SU-DHL-6 (cell line): ENCODE measurements at regions not wholly inside any gene's neighbourhood (a gene's known extent, or its start where the extent isn't known, plus 50 kb on each side); places are given as distances from the start of the nearest gene placed in this dataset.

Experiments used
- H2AFZ ChIP-seq: fragments of 200-600 bp; sonication (generic); 2 replicates; pipeline ENCODE4 v1.6.1; 2014; ENCODE audit warnings: low read depth, mild to moderate bottlenecking, moderate library complexity, mixed read lengths, antibody characterized with exemption, low read length; ENCODE audit not compliant: severe bottlenecking
- H3F3A ChIP-seq: fragments of 200-600 bp; shearing (Covaris generic); 2 replicates; pipeline ENCODE4 v1.6.0; 2016; ENCODE audit warnings: antibody characterized with exemption, mild to moderate bottlenecking; ENCODE audit not compliant: insufficient read depth
- H3K27ac ChIP-seq: fragments of 200-600 bp; sonication (generic); 2 replicates; pipeline ENCODE4 v1.5.1; 2016; ENCODE audit warnings: low read depth, mild to moderate bottlenecking, low read length, moderate library complexity, mixed read lengths
- H3K27me3 ChIP-seq: fragments of 200-600 bp; sonication (generic), shearing (Covaris generic); 2 replicates; pipeline ENCODE4 v1.6.0; 2014; ENCODE audit warnings: mild to moderate bottlenecking, low read length
- H3K36me3 ChIP-seq: fragments of 200-600 bp; sonication (generic); 2 replicates; pipeline ENCODE4 v1.6.1; 2014; ENCODE audit warnings: mild to moderate bottlenecking, low read length, mixed read lengths
- H3K4me2 ChIP-seq: fragments of 300-600, 200-600 bp; shearing (Covaris generic), sonication (generic); 2 replicates; pipeline ENCODE4 v1.6.0; 2014; ENCODE audit warnings: low read length, low read depth, mild to moderate bottlenecking; ENCODE audit not compliant: poor library complexity, severe bottlenecking
- H3K4me3 ChIP-seq: fragments of 200-600 bp; sonication (generic); 2 replicates; pipeline ENCODE4 v1.5.1; 2014; ENCODE audit warnings: antibody characterized with exemption, low read length, mild to moderate bottlenecking, mixed read lengths; ENCODE audit not compliant: insufficient read depth, poor library complexity, severe bottlenecking
- H3K79me2 ChIP-seq: fragments of 200-600 bp; sonication (generic); 2 replicates; pipeline ENCODE4 v1.6.1; 2014; ENCODE audit warnings: mild to moderate bottlenecking, low read length, moderate library complexity; ENCODE audit not compliant: insufficient read depth
- H3K9ac ChIP-seq: fragments of 200-600 bp; sonication (generic); 2 replicates; pipeline ENCODE4 v1.7.0; 2014; ENCODE audit warnings: mild to moderate bottlenecking, low read length
- H3K9me2 ChIP-seq: fragments of 200-600 bp; sonication (generic); replicated peaks from 2 replicates; pipeline ENCODE4 v1.6.1; 2014; ENCODE audit warnings: low read length; ENCODE audit not compliant: insufficient read depth
- H3K9me3 ChIP-seq: fragments of 200-600 bp; sonication (generic); 2 replicates; pipeline ENCODE4 v1.6.1; 2014; ENCODE audit warnings: low read length, mixed read lengths; ENCODE audit not compliant: insufficient read depth
- H4K20me1 ChIP-seq: fragments of 200-600 bp; sonication (generic); 2 replicates; pipeline ENCODE4 v1.6.1; 2014; ENCODE audit warnings: low read depth, mild to moderate bottlenecking, antibody characterized with exemption, low read length, moderate library complexity, mixed read lengths
- CTCF ChIP-seq: fragments of 200-600 bp; sonication (generic); IDR thresholded peaks from one replicate; pipeline ENCODE4 v1.5.1; 2017; ENCODE audit warnings: antibody characterized with exemption, mild to moderate bottlenecking, low read length, moderate library complexity; ENCODE audit not compliant: insufficient read depth, poor library complexity, severe bottlenecking
- EZH2phosphoT487 ChIP-seq: fragments of 200-600 bp; sonication (generic), shearing (Covaris generic); conservative IDR thresholded peaks from 2 replicates; pipeline ENCODE4 v1.6.1; 2018; ENCODE audit warnings: mild to moderate bottlenecking, antibody characterized with exemption, low read length, moderate library complexity, mixed read lengths

DNA sequence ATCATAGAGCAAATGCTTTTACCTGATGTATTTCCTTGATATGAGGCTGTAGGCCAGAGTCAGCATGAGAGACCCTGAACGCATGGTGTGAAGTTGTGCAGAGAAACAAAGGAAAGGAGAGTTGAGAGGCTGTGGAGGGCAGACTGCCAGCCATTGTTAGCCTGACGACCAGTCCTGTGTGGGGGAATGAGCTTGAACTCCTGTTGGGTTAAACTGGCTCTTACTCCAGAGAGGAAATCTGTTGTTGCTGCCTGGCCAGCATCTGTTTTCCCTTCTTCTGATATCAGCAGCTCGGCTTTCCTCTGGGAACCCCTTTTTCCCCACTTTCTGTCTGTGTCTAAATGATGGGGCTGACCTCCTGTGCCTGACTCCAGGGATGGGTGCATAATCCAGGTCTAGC is 158.2 kb upstream of the ZFP64 start:
- TF ChIP-seq EZH2phosphoT487: no peak
- no peak for TF ChIP-seq CTCF
- Histone ChIP-seq H3K9ac (no peak overlapping the region), H3K27me3 (no peaks in the 10 kb centered on the region), H3F3A (no peaks in the 10 kb centered on the region), H3K4me3 (no peak overlapping the region), H3K36me3 (no peaks in the 10 kb centered on the region), H3K27ac (no peak overlapping the region), H4K20me1 (no peaks in the 10 kb centered on the region), H3K9me2 (no peaks in the 10 kb centered on the region), H3K4me2 (no peak overlapping the region), H3K79me2 (no peaks in the 10 kb centered on the region), H3K9me3 (no peaks in the 10 kb centered on the region), H2AFZ (no peak overlapping the region)

GRCh38 chr20:52348434-52348833 is 156.9 kb upstream of the ZFP64 start:
- no peaks in the 10 kb centered on the region for H4K20me1 ChIP-seq
- H3K27me3 ChIP-seq: no peaks in the 10 kb centered on the region
- H3K79me2 ChIP-seq: no peaks in the 10 kb centered on the region
- H3K27ac ChIP-seq: no peak overlapping the region
- no peak overlapping the region for H3K4me3 ChIP-seq
- no peak overlapping the region for H2AFZ ChIP-seq
- no peak overlapping the region for H3K9ac ChIP-seq
- no peak overlapping the region for H3K4me2 ChIP-seq
- H3K36me3 ChIP-seq: no peaks in the 10 kb centered on the region
- H3K9me3 ChIP-seq: no peaks in the 10 kb centered on the region
- no peaks in the 10 kb centered on the region for H3F3A ChIP-seq
- TF ChIP-seq CTCF (no peak), EZH2phosphoT487 (no peak)
- H3K9me2 ChIP-seq: no peaks in the 10 kb centered on the region

DNA sequence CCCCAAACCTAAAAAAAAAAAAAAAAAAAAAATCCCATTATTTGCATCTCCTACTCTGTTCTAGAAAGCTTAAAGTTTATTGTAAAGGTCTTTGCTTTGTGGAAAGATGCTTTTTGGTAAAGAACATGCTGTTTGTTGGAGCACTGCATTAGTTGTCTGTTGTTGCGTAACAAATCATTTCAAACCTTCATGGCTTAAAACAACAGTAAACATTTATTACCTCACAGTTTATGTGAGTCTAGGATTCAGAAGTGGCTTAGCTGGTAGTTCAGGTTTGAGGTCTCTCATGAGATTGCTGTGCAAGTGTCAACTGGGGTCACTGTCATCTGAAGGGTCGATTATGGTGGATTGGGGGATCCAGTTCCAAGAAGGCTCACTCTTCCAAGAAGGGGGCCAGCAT is 155.2 kb upstream of the ZFP64 start:
- H3K9me3 ChIP-seq: no peaks in the 10 kb centered on the region
- no peak overlapping the region for H3K27ac ChIP-seq
- no peak overlapping the region for H3K4me2 ChIP-seq
- H4K20me1 ChIP-seq: no peaks in the 10 kb centered on the region
- no peak overlapping the region for H2AFZ ChIP-seq
- no peaks in the 10 kb centered on the region for H3K79me2 ChIP-seq
- H3K9me2 ChIP-seq: no peaks in the 10 kb centered on the region
- H3K27me3 ChIP-seq: no peaks in the 10 kb centered on the region; the same call in 1 of the 2 replicates
- no peak for TF ChIP-seq EZH2phosphoT487
- TF ChIP-seq CTCF: no peak
- H3K36me3 ChIP-seq: no peaks in the 10 kb centered on the region
- no peak overlapping the region for H3K4me3 ChIP-seq
- H3F3A ChIP-seq: no peaks in the 10 kb centered on the region
- H3K9ac ChIP-seq: no peak overlapping the region
